Hematopoietic multipotent progenitor cell treated with erythropoietin and hydrocortisone succinate and interleukin-3 and kit ligand, for 17 days (in vitro differentiated cells): ENCODE measurements at regions not wholly inside any gene's neighbourhood (a gene's known extent, or its start where the extent isn't known, plus 50 kb on each side); places are given as distances from the start of the nearest gene placed in this dataset.
"Not testable (repeated sequence)": the region's sequence is repeated elsewhere in the genome, so short reads cannot be mapped to it uniquely, and the experiment has no call there.

Experiments used
- DNase-seq: peaks from one replicate; pipeline ENCODE4 v3.0.0-alpha.2; 2015; ENCODE audit warnings: low spot score

GRCh38 chr3:21894459-21895340 lies 143.7 kb upstream of the ZNF385D start:
- DNase-seq, result no peak

GRCh38 chr3:21898316-21898715 lies 147.3 kb upstream of the ZNF385D start:
- no peak for DNase-seq

DNA sequence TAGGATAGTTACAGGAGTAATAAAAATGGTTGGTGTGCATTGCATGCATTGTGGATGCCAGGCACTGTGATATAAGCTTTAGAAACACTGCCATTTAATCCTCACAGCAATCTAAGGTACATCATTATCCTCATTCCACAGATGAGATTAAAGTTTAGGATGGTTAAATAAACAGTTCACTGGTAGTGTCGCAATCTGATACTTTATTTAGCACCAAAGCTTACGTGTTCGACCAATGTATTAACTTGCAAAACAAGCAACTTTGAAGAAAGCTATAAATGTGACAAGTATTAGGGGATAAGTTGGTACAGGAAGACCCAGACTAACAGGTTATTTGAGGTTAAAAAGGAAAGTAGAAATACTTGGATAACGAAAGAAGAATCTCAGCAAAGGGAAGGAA lies 150.5 kb upstream of the ZNF385D start:
- no peak for DNase-seq

DNA sequence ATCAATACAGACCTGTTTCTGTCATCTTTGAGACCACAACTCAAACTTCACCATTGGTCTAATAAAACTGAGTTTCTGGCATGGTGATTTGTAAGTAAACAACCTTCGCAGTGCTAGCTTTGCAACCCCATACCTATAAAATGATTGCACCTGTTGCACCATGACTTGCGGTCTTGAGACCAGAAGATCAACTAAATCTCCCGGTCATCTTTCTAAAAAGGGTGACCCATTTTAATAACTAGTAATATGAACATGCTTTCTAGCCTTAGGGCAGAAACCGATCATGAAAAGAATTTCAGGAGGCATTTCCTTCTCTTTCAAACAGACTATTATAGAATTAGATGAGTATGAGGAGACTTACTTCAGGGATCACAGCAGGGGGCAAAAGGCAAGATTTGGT lies 151.9 kb upstream of the ZNF385D start:
- DNase-seq, result no peak

- no peak for DNase-seq
These were observed 158.1 kb upstream of the ZNF385D start for GRCh38 chr3:21909096-21909495.

DNA sequence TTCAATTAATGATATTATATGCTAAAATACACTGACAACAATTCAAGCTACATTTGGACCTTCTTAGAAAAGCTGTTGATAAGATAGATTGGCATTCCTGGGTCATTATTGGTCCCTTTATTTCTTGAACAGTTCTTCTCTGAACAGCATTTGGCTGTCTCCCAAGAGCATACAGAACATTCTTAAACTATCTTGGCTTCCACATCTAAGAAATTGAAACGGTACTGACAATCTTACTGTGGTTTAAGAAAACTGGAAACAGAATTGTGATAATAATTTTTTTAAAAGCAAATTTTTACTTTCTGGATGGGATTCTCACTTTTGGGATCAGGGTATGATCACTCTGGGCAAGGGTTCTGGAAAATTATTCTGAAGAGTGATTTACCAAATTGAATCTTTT lies 161.7 kb upstream of the ZNF385D start:
- DNase-seq, result no peak

DNA sequence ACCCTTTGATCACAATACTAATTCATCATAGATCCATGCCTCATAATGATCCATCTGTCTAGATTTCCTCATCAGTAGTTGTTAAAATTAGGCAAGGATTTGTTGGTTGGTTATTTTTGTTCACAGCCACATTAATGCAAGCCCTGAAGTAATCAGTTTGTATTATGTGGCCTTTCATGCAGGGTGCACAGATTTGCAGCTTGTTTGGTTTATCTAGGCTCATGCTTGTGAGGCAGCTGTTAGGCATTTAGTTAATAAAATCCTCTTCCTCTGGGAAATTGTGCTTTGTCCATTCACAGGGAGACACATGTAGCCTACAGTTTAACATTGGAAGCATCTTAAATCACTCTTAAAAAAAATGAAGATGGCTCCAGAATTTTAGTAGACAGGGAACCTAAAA lies 162.8 kb upstream of the ZNF385D start:
- no peak for DNase-seq

DNA sequence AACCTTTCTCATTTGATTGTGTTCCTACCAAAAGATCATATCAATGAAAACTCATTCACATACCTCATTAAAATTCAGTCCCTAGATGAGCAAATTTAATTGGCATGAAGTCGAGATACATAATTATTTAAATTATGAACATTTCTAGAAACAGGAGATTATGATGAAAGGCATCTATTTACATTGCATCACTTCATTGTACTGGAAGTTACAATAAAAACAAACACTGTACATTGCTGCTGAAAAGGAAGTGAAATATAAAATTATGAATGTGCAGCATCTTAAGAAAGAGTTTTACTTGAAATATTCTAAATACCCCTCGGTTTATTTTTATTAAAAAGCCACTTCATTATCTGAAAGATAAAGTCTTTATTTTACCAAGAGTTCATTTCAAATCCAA lies 163.4 kb upstream of the ZNF385D start:
- DNase-seq, result no peak

GRCh38 chr3:21919383-21919782 lies 168.4 kb upstream of the ZNF385D start:
- DNase-seq, result no peak

GRCh38 chr3:21920421-21920861 lies 169.4 kb upstream of the ZNF385D start:
- no peak for DNase-seq

- not testable (repeated sequence) for DNase-seq
These were observed 172.1 kb upstream of the ZNF385D start for GRCh38 chr3:21923156-21923555.

DNA sequence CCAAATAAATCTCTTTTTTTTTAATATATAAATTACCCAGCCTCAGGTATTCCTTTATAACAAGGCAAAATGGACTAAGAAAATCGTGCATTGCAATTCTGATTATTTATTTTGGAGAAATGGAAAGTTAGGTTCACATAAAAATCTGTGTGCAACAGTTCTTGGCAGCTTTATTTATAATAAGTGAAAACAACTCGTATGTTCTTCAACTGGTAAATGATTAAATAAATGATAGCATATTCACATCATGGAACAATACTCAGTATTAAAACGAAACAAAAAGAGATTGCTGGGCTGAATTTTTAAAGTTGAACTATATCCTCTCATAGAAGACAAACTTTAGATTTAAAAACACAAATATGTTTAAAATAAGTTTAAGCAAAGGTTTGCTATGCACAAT lies 176.3 kb upstream of the ZNF385D start:
- DNase-seq, result no peak

DNA sequence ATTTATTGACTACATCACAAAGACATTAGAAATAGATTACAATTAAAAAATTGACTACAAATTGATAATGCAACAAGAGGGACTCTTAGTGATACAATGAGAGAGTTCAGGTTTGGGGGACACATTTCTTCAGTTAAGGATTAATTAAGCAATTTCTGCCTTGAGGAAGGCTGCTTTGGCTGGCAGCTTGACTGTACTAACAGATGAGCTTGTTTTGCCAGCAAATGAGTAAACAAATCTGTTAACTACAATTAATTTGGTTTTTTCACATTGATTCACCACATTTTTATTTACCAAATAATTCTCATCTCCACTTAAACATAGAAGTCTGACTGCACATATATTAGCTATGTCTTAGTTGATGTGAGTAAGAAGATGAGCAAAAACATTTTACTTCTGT lies 183.6 kb upstream of the ZNF385D start:
- DNase-seq, result no peak

- DNase-seq, result no peak
These were observed 185.2 kb upstream of the ZNF385D start for GRCh38 chr3:21936207-21936606.

DNA sequence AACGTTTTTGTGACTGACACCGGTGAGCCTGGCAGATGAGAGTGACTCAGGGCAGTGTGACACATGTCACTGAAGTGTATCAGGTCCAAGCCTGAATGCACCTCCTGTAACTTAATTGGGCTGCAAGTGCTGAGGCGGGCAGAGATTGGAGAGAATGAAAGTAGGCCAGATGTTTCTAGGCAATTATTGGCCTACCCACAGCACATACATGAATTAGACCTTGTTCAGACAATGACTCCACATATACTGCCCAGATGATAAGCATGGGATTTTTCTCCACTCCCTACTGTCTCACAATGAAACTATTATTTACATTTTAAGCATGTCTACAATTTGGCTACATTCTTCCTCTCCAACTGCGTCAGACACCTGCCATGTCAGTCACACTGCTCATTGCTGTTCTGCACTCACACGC lies 187.3 kb upstream of the ZNF385D start:
- no peak for DNase-seq

DNA sequence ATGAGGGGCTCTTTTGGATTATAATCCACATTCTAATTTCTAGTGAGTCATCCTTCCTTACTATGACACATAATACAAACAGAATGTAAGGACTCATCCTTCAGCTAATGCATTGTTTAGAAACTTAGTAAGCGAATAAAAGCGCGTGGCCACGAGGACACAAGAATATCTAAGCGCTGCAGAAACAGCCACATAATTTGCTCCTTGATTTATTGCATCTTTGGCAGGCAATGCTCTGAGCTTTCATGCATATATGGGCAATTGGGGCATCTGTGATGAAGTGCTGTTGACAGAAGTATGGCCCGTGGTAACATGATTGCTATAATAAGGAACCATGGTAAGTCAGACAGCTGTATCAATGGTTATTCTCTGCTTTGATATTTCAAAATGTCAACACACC lies 191.3 kb upstream of the ZNF385D start:
- DNase-seq, result no peak

- DNase-seq, result no peak
These were observed 193.2 kb upstream of the ZNF385D start for GRCh38 chr3:21944251-21944650.

GRCh38 chr3:21952856-21953255 lies 201.8 kb upstream of the ZNF385D start:
- DNase-seq, result no peak

- DNase-seq, result no peak
These were observed 203.7 kb upstream of the ZNF385D start for GRCh38 chr3:21954709-21955108.

- no peak for DNase-seq
These were observed 204.4 kb upstream of the ZNF385D start for GRCh38 chr3:21955406-21955805.

- no peak for DNase-seq
These were observed 209.0 kb upstream of the ZNF385D start for GRCh38 chr3:21960033-21960432.

GRCh38 chr3:21962456-21962855 lies 211.4 kb upstream of the ZNF385D start:
- no peak for DNase-seq

- DNase-seq, result not testable (repeated sequence)
These were observed 215.4 kb upstream of the ZNF385D start for GRCh38 chr3:21966457-21966856.

GRCh38 chr3:21979706-21980105 lies 228.7 kb upstream of the ZNF385D start:
- DNase-seq, result no peak
